Mesothelial cell of epicardium (in vitro differentiated cells): ENCODE measurements at regions not wholly inside any gene's neighbourhood (a gene's known extent, or its start where the extent isn't known, plus 50 kb on each side); places are given as distances from the start of the nearest gene placed in this dataset.
A peak's percentile ranks its signal among the peaks of the same experiment; 100 is the strongest.

ENCODE experiments used
- DNase-seq, 2 experiments: peaks; one replicate each; pipeline ENCODE4 v3.0.0; 2021; ENCODE audit warnings: low spot score in 2 of 2; ENCODE audit not compliant: unreplicated experiment in 2 of 2
- H3K27ac Mint-ChIP-seq: 2 replicates; pipeline ENCODE4 v1.8.0; 2021; ENCODE audit warnings: mixed read lengths
- H3K27me3 Mint-ChIP-seq: 2 replicates; pipeline ENCODE4 v1.8.0; 2021; ENCODE audit warnings: low read depth, mixed read lengths
- H3K36me3 Mint-ChIP-seq: 2 replicates; pipeline ENCODE4 v1.8.0; 2021; ENCODE audit warnings: mixed read lengths
- H3K4me1 Mint-ChIP-seq: 2 replicates; pipeline ENCODE4 v1.8.0; 2021; ENCODE audit warnings: mixed read lengths
- H3K4me3 Mint-ChIP-seq: 2 replicates; pipeline ENCODE4 v1.8.0; 2021; ENCODE audit warnings: mild to moderate bottlenecking, moderate library complexity, mixed read lengths
- H3K9me3 Mint-ChIP-seq: 2 replicates; pipeline ENCODE4 v1.8.0; 2021; ENCODE audit warnings: mixed read lengths
- TF ChIP-seq, protein P1 (sequence below): fragments of 200-600 bp; sonication (generic); IDR thresholded peaks from one replicate; pipeline ENCODE4 v1.5.0; 2021; ENCODE audit warnings: antibody characterized with exemption; ENCODE audit not compliant: unreplicated experiment

DNA sequence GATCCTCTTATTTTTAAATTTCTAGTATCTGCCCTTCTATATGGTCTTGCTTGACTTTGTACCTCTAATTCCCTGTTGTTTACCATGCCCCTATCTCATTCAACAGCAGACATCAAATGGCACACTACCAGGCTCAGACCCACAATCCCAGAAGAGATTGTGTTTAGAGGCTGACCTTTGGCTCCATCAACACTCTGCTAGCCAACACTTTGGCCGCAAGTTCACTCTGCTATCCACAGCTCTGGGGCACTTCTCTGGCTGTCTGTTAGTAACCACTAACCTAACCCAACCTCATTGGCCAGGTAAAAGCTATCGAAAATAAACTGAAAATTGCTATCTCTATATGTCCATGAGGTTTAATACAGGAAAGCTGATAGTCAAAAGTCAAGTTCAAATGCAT lies 646.0 kb upstream of the CCDC54 start:
- TF ChIP-seq, protein P1, sequence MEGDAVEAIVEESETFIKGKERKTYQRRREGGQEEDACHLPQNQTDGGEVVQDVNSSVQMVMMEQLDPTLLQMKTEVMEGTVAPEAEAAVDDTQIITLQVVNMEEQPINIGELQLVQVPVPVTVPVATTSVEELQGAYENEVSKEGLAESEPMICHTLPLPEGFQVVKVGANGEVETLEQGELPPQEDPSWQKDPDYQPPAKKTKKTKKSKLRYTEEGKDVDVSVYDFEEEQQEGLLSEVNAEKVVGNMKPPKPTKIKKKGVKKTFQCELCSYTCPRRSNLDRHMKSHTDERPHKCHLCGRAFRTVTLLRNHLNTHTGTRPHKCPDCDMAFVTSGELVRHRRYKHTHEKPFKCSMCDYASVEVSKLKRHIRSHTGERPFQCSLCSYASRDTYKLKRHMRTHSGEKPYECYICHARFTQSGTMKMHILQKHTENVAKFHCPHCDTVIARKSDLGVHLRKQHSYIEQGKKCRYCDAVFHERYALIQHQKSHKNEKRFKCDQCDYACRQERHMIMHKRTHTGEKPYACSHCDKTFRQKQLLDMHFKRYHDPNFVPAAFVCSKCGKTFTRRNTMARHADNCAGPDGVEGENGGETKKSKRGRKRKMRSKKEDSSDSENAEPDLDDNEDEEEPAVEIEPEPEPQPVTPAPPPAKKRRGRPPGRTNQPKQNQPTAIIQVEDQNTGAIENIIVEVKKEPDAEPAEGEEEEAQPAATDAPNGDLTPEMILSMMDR = no peak
- no peaks in the 10 kb centered on the region for H3K27me3 Mint-ChIP-seq
- no peaks in the 10 kb centered on the region for H3K36me3 Mint-ChIP-seq
- no peak for DNase-seq
- H3K4me3 Mint-ChIP-seq = no peak overlapping the region
- peaks cover 4% of the 10 kb centered on the region for H3K9me3 Mint-ChIP-seq
- peaks cover 9% of the 10 kb centered on the region for H3K4me1 Mint-ChIP-seq
- no peak overlapping the region for H3K27ac Mint-ChIP-seq

DNA sequence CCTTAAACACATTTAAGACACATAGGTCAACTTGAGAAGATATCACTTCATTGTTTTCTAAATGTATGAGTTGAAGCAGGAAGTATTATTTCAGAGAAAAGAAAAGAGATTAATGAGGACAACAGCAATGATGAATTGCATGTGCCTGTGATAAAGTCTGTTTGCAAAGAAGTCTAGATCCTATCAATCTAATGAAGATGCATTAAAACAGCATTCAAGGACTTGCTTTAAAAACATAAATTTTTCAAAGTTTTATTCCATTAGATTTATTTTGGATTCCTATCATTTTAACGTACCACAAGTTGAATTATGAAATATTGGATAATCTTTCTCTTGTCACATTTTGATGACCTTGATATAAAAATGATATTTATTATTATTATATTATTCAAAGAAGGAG lies 642.5 kb upstream of the CCDC54 start:
- TF ChIP-seq, protein P1 = no peak
- peaks cover 4% of the 10 kb centered on the region for H3K9me3 Mint-ChIP-seq
- H3K27ac Mint-ChIP-seq = no peak overlapping the region

DNA sequence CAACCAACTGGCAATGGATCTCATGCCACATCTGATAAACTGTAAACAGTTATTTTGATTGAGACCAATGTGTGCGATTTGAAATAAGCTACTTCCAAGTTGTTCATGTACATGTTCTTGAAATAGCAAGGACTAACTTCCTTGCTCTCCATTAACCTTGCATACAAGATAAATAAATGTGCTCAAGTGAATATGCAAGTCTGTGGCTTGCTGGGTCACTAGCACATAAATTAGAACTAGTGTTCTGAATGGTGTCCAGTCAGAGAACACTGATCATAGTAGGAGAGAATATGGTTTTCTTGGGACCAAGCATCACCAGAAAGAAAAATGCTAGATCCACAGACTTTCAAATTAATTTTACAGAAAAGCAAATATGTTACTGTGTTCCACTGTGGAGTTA lies 640.0 kb upstream of the CCDC54 start:
- Mint-ChIP-seq H3K27me3 (no peaks in the 10 kb centered on the region), H3K36me3 (no peaks in the 10 kb centered on the region), H3K4me3 (no peak overlapping the region), H3K9me3 (peaks cover 4% of the 10 kb centered on the region), H3K4me1 (peaks cover 5% of the 10 kb centered on the region), H3K27ac (no peak overlapping the region)
- no peak for DNase-seq
- TF ChIP-seq, protein P1 = no peak

More for the DNA sequence above, 642.5 kb upstream of the CCDC54 start:
- Mint-ChIP-seq H3K27me3 (no peaks in the 10 kb centered on the region), H3K4me3 (no peak overlapping the region), H3K36me3 (no peaks in the 10 kb centered on the region), H3K4me1 (peaks cover 5% of the 10 kb centered on the region)
- DNase-seq = no peak

DNA sequence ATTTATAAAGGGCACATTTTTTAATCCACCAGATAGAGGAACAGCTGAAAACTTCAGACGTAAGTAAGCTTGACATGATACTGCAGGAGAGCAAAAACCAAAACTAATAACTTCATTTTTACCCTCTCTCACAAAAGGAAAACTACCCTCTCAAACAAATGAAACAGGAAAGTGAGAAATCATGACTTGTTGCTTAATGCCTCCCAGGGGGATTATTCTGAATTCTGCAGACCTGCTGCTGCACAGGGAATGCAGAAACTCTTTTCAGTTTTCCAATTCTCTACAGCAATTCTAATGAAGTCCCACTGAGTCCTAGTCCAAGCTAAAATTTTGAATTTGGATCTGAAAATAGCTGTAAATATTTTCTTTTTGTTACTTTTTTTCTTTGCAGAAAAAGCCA lies 637.1 kb upstream of the CCDC54 start:
- no peaks in the 10 kb centered on the region for H3K27me3 Mint-ChIP-seq
- DNase-seq = no peak
- no peak overlapping the region for H3K4me3 Mint-ChIP-seq
- H3K4me1 Mint-ChIP-seq = no peaks in the 10 kb centered on the region
- TF ChIP-seq, protein P1 = no peak
- H3K27ac Mint-ChIP-seq = no peak overlapping the region
- H3K9me3 Mint-ChIP-seq = peaks cover 3% of the 10 kb centered on the region
- H3K36me3 Mint-ChIP-seq = no peaks in the 10 kb centered on the region

DNA sequence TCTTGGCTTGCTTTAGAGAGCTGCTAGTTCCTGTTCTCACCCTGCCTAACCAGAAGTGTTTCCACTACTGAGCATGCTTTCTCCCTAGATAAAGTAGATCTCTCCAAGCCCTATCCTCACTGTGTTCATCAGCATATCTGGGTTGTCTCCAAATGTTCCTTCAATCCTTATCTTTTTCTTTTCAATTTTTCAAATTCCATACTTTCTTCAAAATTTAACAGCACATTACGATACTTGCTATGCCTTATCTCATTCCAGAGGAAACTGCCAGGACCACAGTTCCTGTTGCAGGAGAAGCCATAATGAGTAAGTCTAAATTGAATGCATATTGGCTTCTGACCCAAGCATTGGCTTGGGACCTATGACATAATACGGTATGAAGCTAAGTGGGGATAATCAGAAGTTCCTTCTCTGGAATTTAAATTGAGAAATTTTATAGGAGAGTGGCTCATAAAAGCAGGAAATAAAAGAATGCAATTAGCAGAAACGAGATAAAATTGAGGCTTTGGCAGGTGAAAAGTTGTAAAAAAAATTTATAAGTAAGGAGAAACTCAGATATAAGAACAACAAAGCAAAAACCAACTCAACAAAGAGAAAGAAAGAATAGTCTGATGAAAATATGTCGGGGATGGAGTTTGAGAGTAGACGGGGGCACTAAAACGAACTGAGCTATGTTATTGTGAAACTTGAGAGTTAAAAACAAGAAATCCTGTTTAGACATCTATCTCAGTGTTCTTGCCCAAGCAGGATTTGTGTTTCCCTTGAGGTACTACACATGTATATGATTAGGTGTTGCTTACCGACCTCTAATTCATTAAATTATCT lies 631.7 kb upstream of the CCDC54 start:
- no peak for DNase-seq
- Mint-ChIP-seq H3K4me3 (no peak overlapping the region), H3K9me3 (no peaks in the 10 kb centered on the region), H3K4me1 (peaks cover 15% of the 10 kb centered on the region), H3K27me3 (no peaks in the 10 kb centered on the region), H3K27ac (peak overlapping the region; percentile 2), H3K36me3 (no peaks in the 10 kb centered on the region)
- TF ChIP-seq, protein P1 = no peak

DNA sequence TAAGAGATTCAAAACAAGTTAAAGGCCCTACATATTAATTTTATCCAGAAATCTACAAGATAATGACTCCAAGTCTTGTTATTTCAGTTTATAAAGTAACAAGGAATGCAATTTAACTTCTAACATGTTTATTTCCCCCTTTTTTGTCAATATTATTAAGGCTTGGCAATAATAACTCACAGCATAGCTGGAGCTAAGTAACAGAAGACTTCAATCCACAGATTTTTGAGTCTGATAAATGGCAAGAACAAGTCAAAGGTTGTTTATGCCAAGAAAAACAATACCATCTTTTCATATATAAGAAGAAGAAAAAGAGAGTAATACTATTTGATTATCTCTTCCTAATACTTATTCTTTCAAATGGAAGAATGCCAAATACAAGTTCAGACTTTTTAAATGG lies 631.0 kb upstream of the CCDC54 start:
- H3K4me1 Mint-ChIP-seq = peaks cover 15% of the 10 kb centered on the region
- TF ChIP-seq, protein P1 = no peak
- H3K27me3 Mint-ChIP-seq = no peaks in the 10 kb centered on the region
- no peaks in the 10 kb centered on the region for H3K9me3 Mint-ChIP-seq
- H3K4me3 Mint-ChIP-seq = no peak overlapping the region
- no peaks in the 10 kb centered on the region for H3K36me3 Mint-ChIP-seq
- no peak for DNase-seq
- H3K27ac Mint-ChIP-seq = no peak overlapping the region
